Activated CD8-positive, alpha-beta T cell treated with anti-CD3 and anti-CD28 coated beads for 36 hours (primary cell): ENCODE measurements at regions not wholly inside any gene's neighbourhood (a gene's known extent, or its start where the extent isn't known, plus 50 kb on each side); places are given as distances from the start of the nearest gene placed in this dataset.

ENCODE experiments used
- ATAC-seq: fragments of 200-7000 bp; cut with Tn5 transposase; one replicate; pipeline ENCODE4 v1.10.0; 2021; ENCODE audit warnings: mild to moderate bottlenecking, moderate library complexity
- CTCF ChIA-PET: fragments of 350-600 bp; sonication (Branson Sonifier 250); formaldehyde crosslinking; loops from one replicate; lab custom pipeline; 2021; ENCODE audit warnings: antibody characterized with exemption; lab: Charles Lee
- POLR2A ChIA-PET: fragments of 350-600 bp; sonication (Branson Sonifier 250); formaldehyde crosslinking; loops from one replicate; lab custom pipeline; 2021; ENCODE audit warnings: antibody characterized with exemption; lab: Charles Lee
- DNase-seq: peaks from one replicate; pipeline ENCODE4 v3.0.0-alpha.2; 2020
- H3K27ac Mint-ChIP-seq: one replicate; pipeline ENCODE4 v1.8.0; 2021; ENCODE audit warnings: mild to moderate bottlenecking, mixed read lengths
- H3K27me3 Mint-ChIP-seq: one replicate; pipeline ENCODE4 v1.8.0; 2021; ENCODE audit warnings: mixed read lengths
- H3K36me3 Mint-ChIP-seq: one replicate; pipeline ENCODE4 v1.8.0; 2021; ENCODE audit warnings: low read depth, mixed read lengths
- H3K4me1 Mint-ChIP-seq: one replicate; pipeline ENCODE4 v1.8.0; 2021; ENCODE audit warnings: low read depth, mixed read lengths
- H3K4me3 Mint-ChIP-seq: one replicate; pipeline ENCODE4 v1.8.0; 2021; ENCODE audit warnings: mild to moderate bottlenecking, moderate library complexity, mixed read lengths
- H3K9me3 Mint-ChIP-seq: one replicate; pipeline ENCODE4 v1.8.0; 2021; ENCODE audit warnings: mixed read lengths
- CTCF ChIP-seq: fragments of 200-600 bp; IDR thresholded peaks from one replicate; pipeline ENCODE4 v1.8.0; 2022; ENCODE audit warnings: antibody characterized with exemption, mild to moderate bottlenecking
- intact Hi-C: fragments of 100-400 bp; cut with micrococcal nuclease; formaldehyde crosslinking; loops from one replicate; pipeline ENCODE4 v1.10.0; 2022

DNA sequence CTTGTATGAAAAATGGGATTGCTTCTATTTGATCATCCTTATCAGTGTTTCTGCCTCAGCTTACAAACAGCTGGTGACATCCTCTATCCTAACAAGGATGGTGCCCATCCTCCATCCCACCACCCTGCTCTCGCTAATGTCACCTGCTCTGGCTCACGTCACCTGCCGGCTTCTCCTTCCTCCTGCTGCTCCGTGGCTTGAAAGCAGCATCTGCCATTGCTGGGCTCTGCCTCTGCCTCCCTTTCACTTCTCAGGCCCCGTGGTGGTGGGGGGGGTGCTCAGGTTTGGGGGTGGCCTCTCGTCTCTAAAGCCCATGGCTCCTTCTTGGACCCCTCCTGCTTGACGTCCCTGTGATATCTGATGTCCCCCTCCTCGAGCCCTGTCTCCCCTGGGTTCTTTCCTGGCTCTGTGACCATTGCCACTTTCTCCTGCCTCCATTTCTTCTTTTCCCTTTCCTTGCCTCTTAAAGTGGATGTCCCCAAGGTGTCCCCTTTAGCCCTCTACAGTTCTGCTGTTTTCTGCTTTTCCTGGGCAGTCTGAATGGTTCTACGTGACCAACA lies 135.5 kb upstream of the ERRFI1 start:
- ChIA-PET CTCF (no interaction called here), POLR2A (interaction anchor here (0.6 kb wide), 1 partner anchor 73 kb away, joined by 3 read pairs; no protein-coding TSS in a partner anchor)
- no peak for TF ChIP-seq CTCF
- Mint-ChIP-seq H3K27ac (no peak overlapping the region), H3K4me3 (no peak overlapping the region), H3K36me3 (no peaks in the 10 kb centered on the region), H3K9me3 (no peaks in the 10 kb centered on the region), H3K27me3 (peaks cover 9% of the 10 kb centered on the region), H3K4me1 (peaks cover 10% of the 10 kb centered on the region)
- intact Hi-C loops = no loop called here
- ATAC-seq = no peak
- no peak for DNase-seq

DNA sequence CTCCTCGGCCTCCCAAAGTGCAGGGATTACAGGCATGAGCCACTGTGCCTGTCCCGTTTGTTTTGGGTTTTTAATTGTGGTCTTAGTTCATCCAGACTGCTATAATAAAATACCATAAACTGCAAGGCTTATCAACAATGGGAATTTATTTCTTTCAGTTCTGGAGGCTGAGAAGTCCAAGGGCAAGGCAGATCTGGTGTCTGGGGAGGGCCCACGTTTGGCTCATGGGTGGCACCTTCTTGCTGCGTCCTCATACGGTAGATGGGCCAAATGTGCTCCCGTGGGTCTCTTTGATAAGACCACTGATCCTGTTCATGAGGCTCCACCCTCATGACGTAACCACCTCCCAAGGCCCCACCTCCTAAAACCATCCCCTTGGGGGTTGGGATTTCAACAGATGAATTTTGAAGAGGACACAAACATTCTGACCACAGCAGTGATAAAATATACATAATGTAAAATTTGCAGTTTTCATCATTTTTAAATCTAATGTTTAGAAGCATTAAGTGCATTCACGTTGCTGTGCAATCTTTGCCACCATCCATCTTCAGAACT lies 133.4 kb upstream of the ERRFI1 start:
- intact Hi-C loops = no loop called here
- POLR2A ChIA-PET = interaction anchor here (0.7 kb wide), 1 partner anchor 12 kb away, joined by 3 read pairs; no protein-coding TSS in a partner anchor
- ATAC-seq (no peak), DNase-seq (no peak)
- Mint-ChIP-seq H3K4me3 (no peak overlapping the region), H3K4me1 (peaks cover 7% of the 10 kb centered on the region), H3K36me3 (no peaks in the 10 kb centered on the region), H3K27me3 (peaks cover 16% of the 10 kb centered on the region), H3K27ac (no peak overlapping the region), H3K9me3 (no peaks in the 10 kb centered on the region)
- CTCF ChIA-PET = no interaction called here
- no peak for TF ChIP-seq CTCF

DNA sequence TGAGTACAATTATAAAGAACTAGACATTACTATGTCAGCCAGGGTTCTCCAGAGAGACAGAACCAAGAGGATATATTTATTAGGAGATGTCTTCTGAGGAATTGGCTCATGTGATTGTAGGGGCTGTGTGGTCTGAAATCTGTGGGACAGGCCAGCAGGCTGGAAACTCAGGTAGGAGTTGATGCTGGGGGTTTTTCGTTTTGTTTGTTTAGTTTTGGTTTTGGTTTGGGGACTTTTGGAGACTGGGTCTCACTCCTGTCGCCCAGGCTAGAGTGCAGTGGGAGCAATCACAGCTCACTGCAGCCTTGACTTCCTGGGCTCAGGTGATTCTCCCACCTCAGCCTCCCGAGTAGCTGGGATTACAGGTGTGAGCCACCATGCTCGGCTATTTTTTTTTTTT lies 132.9 kb upstream of the ERRFI1 start:
- DNase-seq (no peak), ATAC-seq (peak; percentile 39)
- peak overlapping the region; percentile 36 for H3K27ac Mint-ChIP-seq
- no peaks in the 10 kb centered on the region for H3K9me3 Mint-ChIP-seq
- intact Hi-C loops = no loop called here
- H3K4me3 Mint-ChIP-seq = no peak overlapping the region
- peaks cover 8% of the 10 kb centered on the region for H3K4me1 Mint-ChIP-seq
- no peak for TF ChIP-seq CTCF
- CTCF ChIA-PET = no interaction called here
- H3K36me3 Mint-ChIP-seq = no peaks in the 10 kb centered on the region
- POLR2A ChIA-PET = interaction anchor here (0.7 kb wide), 1 partner anchor 12 kb away, joined by 3 read pairs; no protein-coding TSS in a partner anchor
- peaks cover 17% of the 10 kb centered on the region for H3K27me3 Mint-ChIP-seq

- ATAC-seq (no peak), DNase-seq (no peak)
- TF ChIP-seq CTCF = no peak
- Mint-ChIP-seq H3K27ac (no peak overlapping the region), H3K4me1 (peaks cover 18% of the 10 kb centered on the region), H3K4me3 (no peak overlapping the region), H3K27me3 (peaks cover 20% of the 10 kb centered on the region), H3K9me3 (peaks cover 4% of the 10 kb centered on the region), H3K36me3 (peaks cover 2% of the 10 kb centered on the region)
- CTCF ChIA-PET = no interaction called here
- intact Hi-C loops = no loop called here
- POLR2A ChIA-PET = no interaction called here
Measured at GRCh38 chr1:8157765-8158164, 131.7 kb upstream of the ERRFI1 start.

DNA sequence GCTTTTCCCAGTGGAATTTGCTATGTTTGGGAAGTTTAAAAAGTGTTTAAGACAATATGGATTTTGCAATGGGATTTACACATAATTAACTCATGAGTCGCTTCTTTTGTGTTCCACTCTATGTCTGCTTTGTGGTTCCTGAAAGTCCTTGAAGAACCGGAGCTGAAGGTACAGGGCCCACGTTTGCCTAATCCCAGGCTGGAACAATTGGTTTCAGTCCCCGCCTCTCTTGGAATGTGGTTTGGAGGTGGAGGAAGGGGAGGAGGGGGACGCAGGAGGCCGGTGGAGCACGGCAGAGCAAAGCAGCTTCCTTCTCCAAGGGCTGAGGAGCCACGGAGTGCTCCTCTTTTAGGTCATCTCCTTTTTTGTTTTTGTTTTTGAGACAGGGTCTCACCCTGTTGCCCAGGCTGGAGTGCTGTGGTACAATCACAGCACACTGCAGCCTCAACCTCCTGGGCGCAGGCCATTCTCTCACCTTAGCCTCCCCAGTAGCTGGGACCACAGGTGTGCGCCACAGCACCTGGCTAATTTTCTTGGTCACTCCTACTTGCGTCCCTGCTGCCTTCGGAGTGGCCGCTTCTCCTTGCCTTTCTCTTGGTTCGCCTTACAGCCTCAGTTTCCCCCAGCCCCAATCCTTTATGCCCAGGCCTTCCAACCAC lies 129.5 kb upstream of the ERRFI1 start:
- peaks cover 33% of the 10 kb centered on the region for H3K4me1 Mint-ChIP-seq
- intact Hi-C loops = no loop called here
- no peak for ATAC-seq

More for the DNA sequence above, 129.5 kb upstream of the ERRFI1 start:
- ChIA-PET POLR2A (interaction anchor here (1.1 kb wide), 1 partner anchor 13 kb away, joined by 3 read pairs; no protein-coding TSS in a partner anchor), CTCF (no interaction called here)
- Mint-ChIP-seq H3K9me3 (peaks cover 4% of the 10 kb centered on the region), H3K4me3 (no peak overlapping the region), H3K27me3 (peaks cover 23% of the 10 kb centered on the region), H3K36me3 (peaks cover 2% of the 10 kb centered on the region), H3K27ac (no peak overlapping the region)
- no peak for TF ChIP-seq CTCF
- no peak for DNase-seq
